Activated B cell treated with CpG ODN at 0.5 μM for 24 hours (primary cell): ENCODE measurements at regions not wholly inside any gene's neighbourhood (a gene's known extent, or its start where the extent isn't known, plus 50 kb on each side); places are given as distances from the start of the nearest gene placed in this dataset.
"Not testable (repeated sequence)": the region's sequence is repeated elsewhere in the genome, so short reads cannot be mapped to it uniquely, and the experiment has no call there.

Experiments
- ATAC-seq: fragments of 200-7000 bp; cut with Tn5 transposase; one replicate; pipeline ENCODE4 v1.10.0; 2021; ENCODE audit warnings: low read depth, mild to moderate bottlenecking, moderate library complexity
- CTCF ChIA-PET: fragments of 350-600 bp; sonication (Branson Sonifier 250); formaldehyde crosslinking; loops from one replicate; lab custom pipeline; 2021; ENCODE audit warnings: antibody characterized with exemption; lab: Charles Lee
- POLR2A ChIA-PET: fragments of 350-600 bp; sonication (Branson Sonifier 250); formaldehyde crosslinking; loops from one replicate; lab custom pipeline; 2021; ENCODE audit warnings: antibody characterized with exemption; lab: Charles Lee
- DNase-seq: peaks from one replicate; pipeline ENCODE4 v3.0.0; 2022
- H3K27ac Mint-ChIP-seq: one replicate; pipeline ENCODE4 v1.8.0; 2020; ENCODE audit warnings: mixed read lengths
- H3K27me3 Mint-ChIP-seq: one replicate; pipeline ENCODE4 v1.8.0; 2021; ENCODE audit warnings: mixed read lengths
- H3K36me3 Mint-ChIP-seq: one replicate; pipeline ENCODE4 v1.8.0; 2021; ENCODE audit warnings: low read depth, mixed read lengths
- H3K4me1 Mint-ChIP-seq: one replicate; pipeline ENCODE4 v1.8.0; 2021; ENCODE audit warnings: mixed read lengths
- H3K4me3 Mint-ChIP-seq: one replicate; pipeline ENCODE4 v1.8.0; 2020; ENCODE audit warnings: mild to moderate bottlenecking, mixed read lengths
- H3K9me3 Mint-ChIP-seq: one replicate; pipeline ENCODE4 v1.8.0; 2020; ENCODE audit warnings: mixed read lengths
- intact Hi-C: fragments of 100-400 bp; cut with micrococcal nuclease; formaldehyde crosslinking; loops from one replicate; pipeline ENCODE4 v1.15.1; 2024
- TF ChIP-seq, protein P1 (sequence below): fragments of 200-600 bp; IDR thresholded peaks from one replicate; pipeline ENCODE4 v1.8.0; 2022; ENCODE audit warnings: antibody characterized with exemption, mild to moderate bottlenecking

DNA sequence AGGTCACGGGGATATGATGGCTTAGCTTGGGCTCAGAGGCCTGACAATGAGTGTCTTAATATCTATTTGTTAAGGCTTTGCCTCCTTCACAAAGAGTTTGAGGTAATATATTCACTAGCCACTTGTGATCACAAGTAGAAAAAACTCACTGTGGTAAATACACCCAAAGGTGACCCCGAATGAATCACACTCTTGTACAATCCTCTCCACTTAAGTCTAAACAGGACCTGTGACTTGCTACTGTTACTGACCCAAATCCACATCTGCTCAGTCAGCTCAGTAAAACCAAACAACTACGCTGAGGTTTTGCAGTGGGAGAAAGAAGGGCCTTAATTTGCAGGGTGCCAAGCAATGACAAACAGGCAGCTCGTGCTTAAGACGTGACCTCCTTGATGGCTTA is 223.8 kb upstream of the MAGEC2 start:
- TF ChIP-seq, protein P1, sequence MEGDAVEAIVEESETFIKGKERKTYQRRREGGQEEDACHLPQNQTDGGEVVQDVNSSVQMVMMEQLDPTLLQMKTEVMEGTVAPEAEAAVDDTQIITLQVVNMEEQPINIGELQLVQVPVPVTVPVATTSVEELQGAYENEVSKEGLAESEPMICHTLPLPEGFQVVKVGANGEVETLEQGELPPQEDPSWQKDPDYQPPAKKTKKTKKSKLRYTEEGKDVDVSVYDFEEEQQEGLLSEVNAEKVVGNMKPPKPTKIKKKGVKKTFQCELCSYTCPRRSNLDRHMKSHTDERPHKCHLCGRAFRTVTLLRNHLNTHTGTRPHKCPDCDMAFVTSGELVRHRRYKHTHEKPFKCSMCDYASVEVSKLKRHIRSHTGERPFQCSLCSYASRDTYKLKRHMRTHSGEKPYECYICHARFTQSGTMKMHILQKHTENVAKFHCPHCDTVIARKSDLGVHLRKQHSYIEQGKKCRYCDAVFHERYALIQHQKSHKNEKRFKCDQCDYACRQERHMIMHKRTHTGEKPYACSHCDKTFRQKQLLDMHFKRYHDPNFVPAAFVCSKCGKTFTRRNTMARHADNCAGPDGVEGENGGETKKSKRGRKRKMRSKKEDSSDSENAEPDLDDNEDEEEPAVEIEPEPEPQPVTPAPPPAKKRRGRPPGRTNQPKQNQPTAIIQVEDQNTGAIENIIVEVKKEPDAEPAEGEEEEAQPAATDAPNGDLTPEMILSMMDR, result no peak
- no peaks in the 10 kb centered on the region for H3K9me3 Mint-ChIP-seq
- H3K4me3 Mint-ChIP-seq, result no peak overlapping the region
- H3K27me3 Mint-ChIP-seq, result no peaks in the 10 kb centered on the region
- H3K27ac Mint-ChIP-seq, result no peak overlapping the region
- ChIA-PET CTCF (no interaction called here), POLR2A (no interaction called here)
- DNase-seq, result no peak
- intact Hi-C loops, result no loop called here
- no peaks in the 10 kb centered on the region for H3K4me1 Mint-ChIP-seq
- ATAC-seq, result no peak
- no peaks in the 10 kb centered on the region for H3K36me3 Mint-ChIP-seq

DNA sequence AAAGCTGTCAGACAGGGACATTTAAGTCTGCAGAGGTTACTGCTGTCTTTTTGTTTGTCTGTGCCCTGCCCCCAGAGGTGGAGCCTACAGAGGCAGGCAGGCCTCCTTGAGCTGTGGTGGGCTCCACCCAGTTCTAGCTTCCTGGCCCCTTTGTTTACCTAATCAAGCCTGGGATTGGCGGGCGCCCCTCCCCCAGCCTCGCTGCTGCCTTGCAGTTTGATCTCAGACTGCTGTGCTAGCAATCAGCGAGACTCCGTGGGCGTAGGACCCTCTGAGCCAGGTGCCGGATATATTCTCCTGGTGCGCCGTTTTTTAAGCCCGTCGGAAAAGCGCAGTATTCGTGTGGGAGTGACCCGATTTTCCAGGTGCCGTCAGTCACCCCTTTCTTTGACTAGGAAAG is 185.9 kb upstream of the MAGEC2 start:
- H3K9me3 Mint-ChIP-seq, H3K27ac Mint-ChIP-seq, H3K36me3 Mint-ChIP-seq, intact Hi-C loops, H3K4me1 Mint-ChIP-seq, H3K27me3 Mint-ChIP-seq, CTCF ChIA-PET, POLR2A ChIA-PET, DNase-seq, ATAC-seq, H3K4me3 Mint-ChIP-seq: not testable (repeated sequence)

DNA sequence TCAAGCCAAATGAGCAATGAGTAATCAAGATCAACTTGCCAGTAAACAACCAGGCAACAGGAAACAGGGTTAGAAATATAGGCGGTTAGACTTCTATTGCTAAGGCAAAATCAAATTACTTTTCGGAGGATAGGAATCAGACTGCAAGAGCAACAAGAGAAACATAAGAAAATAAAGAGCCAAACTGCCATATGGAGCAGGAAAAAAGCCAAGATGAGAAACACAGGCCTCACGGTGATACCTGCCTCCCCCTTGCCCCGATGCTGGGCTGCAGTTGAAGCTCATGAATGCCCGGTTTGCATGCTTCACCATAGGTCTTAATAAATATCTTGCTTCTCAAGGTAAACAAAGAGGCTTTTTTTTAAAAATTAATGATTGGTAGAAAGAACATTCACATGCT is 158.4 kb upstream of the MAGEC2 start:
- Mint-ChIP-seq H3K27ac (no peak overlapping the region), H3K36me3 (no peaks in the 10 kb centered on the region), H3K4me3 (no peak overlapping the region), H3K9me3 (no peaks in the 10 kb centered on the region), H3K4me1 (no peaks in the 10 kb centered on the region), H3K27me3 (no peaks in the 10 kb centered on the region)
- DNase-seq, result no peak
- TF ChIP-seq, protein P1, result no peak
- ChIA-PET POLR2A (no interaction called here), CTCF (no interaction called here)
- ATAC-seq, result no peak
- intact Hi-C loops, result no loop called here

DNA sequence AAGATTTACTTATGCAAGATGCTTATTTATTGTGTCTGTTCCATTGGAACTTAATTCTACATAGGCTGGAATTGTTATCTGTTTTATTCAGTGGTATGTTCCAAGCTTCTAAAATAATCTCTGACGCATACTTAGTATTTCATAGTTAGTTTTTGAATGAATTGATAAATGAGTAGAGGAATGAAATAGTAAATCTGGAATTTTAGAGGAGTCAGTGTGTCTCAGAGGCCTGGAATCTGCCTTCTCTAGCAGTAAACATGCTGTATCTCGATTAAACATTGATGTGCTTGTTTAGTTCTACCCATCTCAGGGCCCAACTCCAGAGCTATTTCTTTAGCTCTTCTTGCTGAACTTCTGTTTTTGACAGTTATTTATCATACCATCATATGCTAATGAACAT is 154.2 kb upstream of the MAGEC2 start:
- Mint-ChIP-seq H3K4me3 (no peak overlapping the region), H3K4me1 (no peaks in the 10 kb centered on the region)

DNA sequence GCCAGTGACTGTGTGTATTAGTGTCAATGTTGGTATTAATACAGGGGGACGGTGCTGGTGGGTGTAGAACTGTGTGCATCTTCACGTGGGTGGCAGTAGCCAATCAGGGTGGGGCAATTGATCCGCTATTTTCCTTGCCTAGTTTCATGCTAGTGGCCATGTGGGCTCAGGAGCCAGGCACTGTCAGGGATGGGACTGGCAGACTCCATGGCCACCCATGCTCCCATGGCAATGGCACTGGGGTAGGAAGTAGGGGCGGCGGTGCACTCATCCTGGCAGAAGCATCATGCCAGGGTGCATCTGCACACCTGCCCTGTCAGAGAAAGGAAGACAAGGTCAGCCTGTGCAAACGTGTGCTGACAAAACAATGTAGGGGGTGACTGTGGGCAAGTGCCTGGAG is 122.1 kb upstream of the MAGEC2 start:
- H3K27me3 Mint-ChIP-seq, result no peaks in the 10 kb centered on the region
- DNase-seq (no peak), ATAC-seq (no peak)
- TF ChIP-seq, protein P1, result no peak
- no peaks in the 10 kb centered on the region for H3K9me3 Mint-ChIP-seq
- H3K27ac Mint-ChIP-seq, result no peak overlapping the region
- no peak overlapping the region for H3K4me3 Mint-ChIP-seq
- intact Hi-C loops, result no loop called here
- ChIA-PET POLR2A (no interaction called here), CTCF (no interaction called here)
- H3K36me3 Mint-ChIP-seq, result no peaks in the 10 kb centered on the region
- H3K4me1 Mint-ChIP-seq, result no peaks in the 10 kb centered on the region

More for the DNA sequence above, 154.2 kb upstream of the MAGEC2 start:
- no peaks in the 10 kb centered on the region for H3K9me3 Mint-ChIP-seq
- intact Hi-C loops, result no loop called here
- ChIA-PET CTCF (no interaction called here), POLR2A (no interaction called here)
- ATAC-seq (no peak), DNase-seq (no peak)
- no peaks in the 10 kb centered on the region for H3K27me3 Mint-ChIP-seq
- no peak overlapping the region for H3K27ac Mint-ChIP-seq
- no peaks in the 10 kb centered on the region for H3K36me3 Mint-ChIP-seq
- TF ChIP-seq, protein P1, result no peak

DNA sequence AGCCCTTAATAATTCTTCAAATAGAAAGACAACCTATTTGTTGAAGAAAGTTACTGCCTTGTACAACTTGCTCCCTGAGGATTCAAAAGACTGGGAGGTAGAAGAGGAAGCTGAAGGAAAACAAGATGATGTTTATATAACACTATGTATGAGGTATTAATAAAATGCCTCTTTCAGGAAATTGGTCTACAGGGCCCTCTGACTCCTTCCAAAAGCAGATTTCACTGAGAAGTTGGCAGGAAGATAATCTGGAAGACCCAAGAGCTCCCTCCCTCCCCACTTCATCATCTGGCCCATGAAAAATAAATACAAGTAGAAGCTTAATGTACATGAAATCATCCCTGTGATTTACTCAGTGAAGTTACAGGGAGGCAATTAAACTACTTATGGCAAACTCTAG is 107.5 kb upstream of the MAGEC2 start:
- CTCF ChIA-PET, result no interaction called here
- no peak for ATAC-seq
- TF ChIP-seq, protein P1, result no peak
- H3K27ac Mint-ChIP-seq, result no peak overlapping the region
- POLR2A ChIA-PET, result no interaction called here
- H3K4me3 Mint-ChIP-seq, result no peak overlapping the region
- intact Hi-C loops, result no loop called here
- no peaks in the 10 kb centered on the region for H3K27me3 Mint-ChIP-seq
- H3K9me3 Mint-ChIP-seq, result peaks cover 3% of the 10 kb centered on the region
- DNase-seq, result no peak
- no peaks in the 10 kb centered on the region for H3K36me3 Mint-ChIP-seq
- H3K4me1 Mint-ChIP-seq, result no peaks in the 10 kb centered on the region
